NCI-H1436 (cell line): ENCODE measurements at regions not wholly inside any gene's neighbourhood (a gene's known extent, or its start where the extent isn't known, plus 50 kb on each side); places are given as distances from the start of the nearest gene placed in this dataset.
"Not testable (repeated sequence)": the region's sequence is repeated elsewhere in the genome, so short reads cannot be mapped to it uniquely, and the experiment has no call there.

Source experiments
- DNase-seq: peaks from one replicate; lab custom pipeline; 2025; lab: John Stamatoyannopoulos, UW

- DNase-seq, result no peak
Observed at GRCh38 chr5:63121471-63121870, 542.9 kb downstream of the LRRC70 start.

GRCh38 chr5:63118221-63118620 lies 539.6 kb downstream of the LRRC70 start:
- DNase-seq, result no peak

GRCh38 chr5:63111891-63112290 lies 533.3 kb downstream of the LRRC70 start:
- no peak for DNase-seq

GRCh38 chr5:63101870-63102269 lies 523.3 kb downstream of the LRRC70 start:
- no peak for DNase-seq

GRCh38 chr5:63097286-63097685 lies 518.7 kb downstream of the LRRC70 start:
- no peak for DNase-seq

- no peak for DNase-seq
Observed at GRCh38 chr5:63094730-63095129, 516.1 kb downstream of the LRRC70 start.

- DNase-seq, result no peak
Observed at GRCh38 chr5:63089147-63089546, 510.5 kb downstream of the LRRC70 start.

GRCh38 chr5:63085561-63085960 lies 506.9 kb downstream of the LRRC70 start:
- no peak for DNase-seq

GRCh38 chr5:63083689-63084088 lies 505.1 kb downstream of the LRRC70 start:
- not testable (repeated sequence) for DNase-seq

- DNase-seq, result no peak
Observed at GRCh38 chr5:63081402-63081801, 502.8 kb downstream of the LRRC70 start.

GRCh38 chr5:63070001-63070400 lies 491.4 kb downstream of the LRRC70 start:
- DNase-seq, result no peak

- no peak for DNase-seq
Observed at GRCh38 chr5:63055421-63055820, 476.8 kb downstream of the LRRC70 start.

- DNase-seq, result no peak
Observed at GRCh38 chr5:63053019-63053638, 474.5 kb downstream of the LRRC70 start.

GRCh38 chr5:63050916-63051315 lies 472.3 kb downstream of the LRRC70 start:
- no peak for DNase-seq

- no peak for DNase-seq
Observed at GRCh38 chr5:63049935-63050334, 471.3 kb downstream of the LRRC70 start.

GRCh38 chr5:63043792-63044191 lies 465.2 kb downstream of the LRRC70 start:
- no peak for DNase-seq

GRCh38 chr5:63032343-63032742 lies 453.7 kb downstream of the LRRC70 start:
- no peak for DNase-seq

- DNase-seq, result no peak
Observed at GRCh38 chr5:63029891-63030290, 451.3 kb downstream of the LRRC70 start.

GRCh38 chr5:63025679-63026078 lies 447.1 kb downstream of the LRRC70 start:
- DNase-seq, result no peak

GRCh38 chr5:63022403-63022802 lies 443.8 kb downstream of the LRRC70 start:
- no peak for DNase-seq

- no peak for DNase-seq
Observed at GRCh38 chr5:63011158-63011557, 432.5 kb downstream of the LRRC70 start.

- DNase-seq, result no peak
Observed at GRCh38 chr5:63008195-63008594, 429.6 kb downstream of the LRRC70 start.

GRCh38 chr5:62994842-62995241 lies 416.2 kb downstream of the LRRC70 start:
- DNase-seq, result not testable (repeated sequence)

- DNase-seq, result no peak
Observed at GRCh38 chr5:62985749-62986148, 407.1 kb downstream of the LRRC70 start.

- DNase-seq, result no peak
Observed at GRCh38 chr5:62982348-62982747, 403.7 kb downstream of the LRRC70 start.
